ENCODE measurements at regions not wholly inside any gene's neighbourhood (a gene's known extent, or its start where the extent isn't known, plus 50 kb on each side); places are given as distances from the start of the nearest gene placed in this dataset.

- H3K4me3 ChIP-seq (replicated peaks in 1 of 2; ENCODE audit: low read depth in 2 of 2, low read length in 2 of 2): no peak overlapping the region
- no peak for TF ChIP-seq CTCF (IDR thresholded peaks at IDR 0.05; ENCODE audit: low read depth, low read length)
- no peak for DNase-seq (ENCODE audit: low read depth in 2 of 2)
Measured at GRCh38 chr9:93900971-93901861, 53.9 kb downstream of the BARX1 start.

DNA sequence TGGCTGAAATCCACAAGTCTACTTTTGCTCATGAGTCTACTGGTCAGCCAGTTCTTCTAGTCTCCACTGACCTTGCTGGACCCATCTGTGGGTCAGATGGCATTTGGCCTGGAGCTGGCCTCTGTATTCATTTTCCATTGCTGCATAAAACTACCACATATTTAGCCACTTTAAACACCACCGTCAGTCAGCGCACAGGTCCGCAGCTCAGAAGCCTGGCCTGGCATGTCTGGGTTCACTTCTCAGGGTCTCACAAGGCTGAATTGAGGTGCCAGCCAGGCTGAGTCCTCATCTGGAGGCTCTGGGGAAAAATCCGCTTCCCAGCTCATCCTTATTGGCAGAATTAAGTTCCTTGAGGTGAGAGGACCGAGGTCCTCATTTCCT lies 54.7 kb downstream of the BARX1 start:
- H3K4me3 ChIP-seq (replicated peaks in 1 of 2; ENCODE audit: low read depth in 2 of 2, low read length in 2 of 2): no peak overlapping the region
- no peak for DNase-seq (ENCODE audit: low read depth in 2 of 2)
- TF ChIP-seq CTCF (IDR thresholded peaks at IDR 0.05; ENCODE audit: low read depth, low read length): no peak

GRCh38 chr9:93899609-93900435 lies 55.3 kb downstream of the BARX1 start:
- no peak for TF ChIP-seq CTCF (IDR thresholded peaks at IDR 0.05; ENCODE audit: low read depth, low read length)
- DNase-seq (ENCODE audit: low read depth in 2 of 2): no peak
- no peak overlapping the region for H3K4me3 ChIP-seq (replicated peaks in 1 of 2; ENCODE audit: low read depth in 2 of 2, low read length in 2 of 2)

DNA sequence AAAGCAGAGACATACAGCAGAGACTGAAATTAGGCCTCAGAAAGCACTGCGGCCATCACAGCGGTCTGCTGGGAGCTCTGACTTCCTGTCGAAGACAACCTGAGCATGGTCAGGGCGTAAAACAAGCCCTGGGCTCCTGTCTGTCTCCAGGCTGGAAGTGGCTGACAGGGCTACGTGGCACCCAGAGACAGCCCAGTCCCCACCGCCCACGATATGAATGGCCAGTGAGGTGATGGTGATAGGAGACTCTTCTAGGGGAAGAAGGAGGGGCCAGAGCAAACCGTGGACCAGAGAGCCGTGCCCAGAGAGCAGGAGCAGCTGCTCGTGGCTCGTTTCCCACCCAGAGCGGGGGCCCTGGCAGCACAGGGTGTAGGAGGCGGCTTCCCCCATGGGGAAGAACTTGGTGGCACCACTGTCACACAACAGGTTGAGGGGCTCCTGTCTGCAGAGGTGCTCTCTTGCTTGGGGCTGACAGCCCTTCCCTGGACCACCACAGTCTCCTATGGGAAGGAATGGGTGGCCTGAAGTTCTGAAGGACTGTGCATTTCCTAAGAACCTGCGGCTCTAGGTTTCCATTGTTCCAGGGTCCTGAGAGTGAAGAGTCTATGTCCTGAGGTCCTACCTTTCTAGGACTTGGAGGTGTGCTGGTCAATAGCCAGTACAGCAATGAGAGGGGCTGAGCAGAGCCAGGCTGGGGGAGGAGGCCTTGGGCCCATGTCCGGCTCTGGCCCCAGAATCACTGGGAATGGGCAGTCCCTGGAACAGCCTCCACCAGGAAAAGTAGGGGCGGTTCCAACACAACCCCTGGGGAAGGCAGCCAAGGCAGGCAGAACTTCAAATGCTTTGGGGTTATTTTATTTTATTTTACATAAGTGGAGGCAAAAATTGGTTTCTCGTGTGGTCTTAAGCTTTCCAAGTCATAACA lies 56.4 kb downstream of the BARX1 start:
- DNase-seq (ENCODE audit: low read depth in 2 of 2): no peak
- H3K4me3 ChIP-seq (replicated peaks in 1 of 2; ENCODE audit: low read depth in 2 of 2, low read length in 2 of 2): no peak overlapping the region
- TF ChIP-seq CTCF (IDR thresholded peaks at IDR 0.05; ENCODE audit: low read depth, low read length): no peak

GRCh38 chr9:93898026-93898425 lies 57.1 kb downstream of the BARX1 start:
- no peak for DNase-seq (ENCODE audit: low read depth in 2 of 2)
- no peak overlapping the region for H3K4me3 ChIP-seq (replicated peaks in 1 of 2; ENCODE audit: low read depth in 2 of 2, low read length in 2 of 2)
- TF ChIP-seq CTCF (IDR thresholded peaks at IDR 0.05; ENCODE audit: low read depth, low read length): no peak
